COLO668 (cell line): ENCODE measurements at regions not wholly inside any gene's neighbourhood (a gene's known extent, or its start where the extent isn't known, plus 50 kb on each side); places are given as distances from the start of the nearest gene placed in this dataset.
"Not testable (repeated sequence)": the region's sequence is repeated elsewhere in the genome, so short reads cannot be mapped to it uniquely, and the experiment has no call there.

Experiments
- DNase-seq: peaks from one replicate; lab custom pipeline; 2025; ENCODE audit not compliant: unreplicated experiment; lab: John Stamatoyannopoulos, UW

- no peak for DNase-seq
These were observed 415.8 kb downstream of the PREX1 start for GRCh38 chr20:48411919-48412522.

GRCh38 chr20:48411245-48411644 is 416.6 kb downstream of the PREX1 start:
- DNase-seq = no peak

DNA sequence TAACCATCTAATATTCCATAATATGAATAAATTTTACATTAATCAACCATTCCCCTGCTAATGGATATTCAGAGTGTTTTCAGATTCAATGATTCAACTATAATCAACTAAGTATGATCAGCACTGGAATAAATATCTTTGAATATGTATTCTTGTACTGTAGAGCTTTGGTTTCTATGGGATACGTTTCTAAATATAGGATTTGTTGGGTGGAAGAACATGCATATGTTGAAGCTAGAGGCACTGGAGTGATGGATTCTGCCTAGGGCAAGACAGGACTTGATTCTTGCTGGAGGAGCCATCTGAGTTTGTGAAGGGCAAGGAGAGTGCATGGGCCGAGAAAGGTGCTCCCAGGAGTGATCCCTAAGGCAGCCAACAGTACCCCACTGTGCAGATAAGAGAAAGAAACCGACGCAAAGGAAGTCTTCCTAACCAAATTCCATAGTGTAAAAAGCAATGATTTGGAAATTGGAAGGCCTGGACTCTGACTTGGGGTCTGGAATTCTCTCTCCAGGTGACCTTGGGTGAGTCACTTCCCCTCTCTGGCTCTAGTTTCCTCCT is 418.7 kb downstream of the PREX1 start:
- DNase-seq = no peak

- DNase-seq = no peak
These were observed 420.1 kb downstream of the PREX1 start for GRCh38 chr20:48407710-48408109.

DNA sequence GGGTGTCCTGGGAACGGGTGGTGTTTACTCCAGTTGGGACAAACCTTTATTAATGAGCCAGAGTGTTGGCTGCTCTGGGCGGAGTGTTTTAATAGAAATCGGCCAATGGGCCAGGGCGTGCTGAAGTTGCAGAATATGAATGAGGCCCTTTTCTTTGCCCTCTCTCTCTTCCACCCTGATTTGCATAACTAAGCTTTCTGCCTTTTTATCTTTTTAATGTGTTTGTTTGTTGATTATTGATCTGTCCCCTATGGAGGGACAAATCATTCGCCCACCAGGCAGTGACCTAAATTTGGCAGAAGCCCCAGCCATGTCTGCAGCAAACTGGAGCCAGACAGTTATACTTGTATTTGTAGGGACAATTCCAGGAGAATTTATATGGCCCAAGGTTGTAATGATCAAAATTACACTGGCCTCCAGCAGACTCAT is 420.9 kb downstream of the PREX1 start:
- DNase-seq = no peak

GRCh38 chr20:48406498-48406897 is 421.3 kb downstream of the PREX1 start:
- DNase-seq = no peak

GRCh38 chr20:48405909-48406308 is 421.9 kb downstream of the PREX1 start:
- DNase-seq = no peak

- DNase-seq = no peak
These were observed 423.2 kb downstream of the PREX1 start for GRCh38 chr20:48404598-48404997.

GRCh38 chr20:48403167-48403761 is 424.5 kb downstream of the PREX1 start:
- no peak for DNase-seq

DNA sequence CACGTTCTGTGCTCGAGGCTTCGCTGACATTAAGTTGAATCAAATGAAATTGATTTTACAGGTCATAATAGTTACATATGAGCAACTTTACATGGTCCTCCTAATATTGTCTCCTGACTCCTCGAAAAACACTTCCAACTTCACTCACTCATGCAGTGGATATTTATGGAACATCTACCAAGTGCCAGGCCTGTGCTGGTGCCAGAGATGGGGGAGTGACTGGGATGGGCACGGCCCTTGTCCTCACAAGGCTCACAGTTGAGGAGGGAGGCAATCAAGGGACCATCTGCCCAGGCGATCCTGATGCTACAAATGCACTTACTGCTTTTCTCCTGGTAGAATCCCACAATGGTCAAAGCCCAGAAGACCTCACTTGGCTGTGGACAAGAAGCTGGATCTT is 426.4 kb downstream of the PREX1 start:
- no peak for DNase-seq

- no peak for DNase-seq
These were observed 427.8 kb downstream of the PREX1 start for GRCh38 chr20:48400009-48400408.

DNA sequence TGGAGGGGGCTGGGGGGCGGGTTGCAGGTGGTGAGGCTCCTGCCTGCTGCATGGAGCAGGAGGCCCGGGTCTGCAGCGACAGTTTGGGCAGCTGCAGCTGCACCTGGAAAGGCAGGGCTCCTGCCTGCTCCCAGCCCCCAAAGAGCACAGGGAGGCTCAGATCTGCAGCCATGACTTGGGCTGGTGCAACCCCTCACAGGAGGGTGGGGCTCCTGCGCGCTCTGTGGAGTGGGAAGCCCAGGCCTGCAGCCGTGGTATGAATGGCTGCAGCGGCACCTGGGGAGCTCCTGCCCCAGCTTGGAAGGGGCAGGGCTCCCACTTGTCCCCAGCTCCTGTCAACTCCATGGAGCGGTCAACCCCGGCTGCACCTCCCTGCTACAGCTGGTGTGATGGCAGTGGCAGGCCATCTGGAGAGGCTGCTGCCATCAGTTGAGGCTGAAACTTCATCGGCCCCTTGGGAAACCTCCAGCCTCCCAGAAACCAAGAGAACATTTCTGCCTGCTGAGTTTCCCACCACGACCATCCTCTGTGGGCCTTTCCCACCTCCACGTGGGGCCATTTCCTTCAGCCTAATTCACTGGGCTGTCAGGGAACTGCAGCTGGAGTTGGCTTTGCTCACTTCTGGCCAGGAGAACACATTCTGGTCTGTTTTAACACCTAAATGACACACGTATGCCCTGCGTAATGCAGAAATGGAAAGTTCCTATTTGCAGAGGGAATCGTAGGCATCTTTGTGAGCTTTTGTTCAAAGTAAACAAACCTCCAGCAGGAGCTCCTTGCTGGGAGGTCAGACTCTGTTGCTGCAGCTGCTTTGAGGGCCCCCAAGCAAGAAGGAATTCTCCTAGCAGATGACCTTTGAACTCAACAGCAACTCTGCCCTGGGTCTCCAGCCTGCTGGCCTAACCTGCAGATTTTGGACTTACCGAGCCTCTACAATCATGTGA is 429.0 kb downstream of the PREX1 start:
- DNase-seq = no peak

GRCh38 chr20:48396981-48397861 is 430.6 kb downstream of the PREX1 start:
- not testable (repeated sequence) for DNase-seq

DNA sequence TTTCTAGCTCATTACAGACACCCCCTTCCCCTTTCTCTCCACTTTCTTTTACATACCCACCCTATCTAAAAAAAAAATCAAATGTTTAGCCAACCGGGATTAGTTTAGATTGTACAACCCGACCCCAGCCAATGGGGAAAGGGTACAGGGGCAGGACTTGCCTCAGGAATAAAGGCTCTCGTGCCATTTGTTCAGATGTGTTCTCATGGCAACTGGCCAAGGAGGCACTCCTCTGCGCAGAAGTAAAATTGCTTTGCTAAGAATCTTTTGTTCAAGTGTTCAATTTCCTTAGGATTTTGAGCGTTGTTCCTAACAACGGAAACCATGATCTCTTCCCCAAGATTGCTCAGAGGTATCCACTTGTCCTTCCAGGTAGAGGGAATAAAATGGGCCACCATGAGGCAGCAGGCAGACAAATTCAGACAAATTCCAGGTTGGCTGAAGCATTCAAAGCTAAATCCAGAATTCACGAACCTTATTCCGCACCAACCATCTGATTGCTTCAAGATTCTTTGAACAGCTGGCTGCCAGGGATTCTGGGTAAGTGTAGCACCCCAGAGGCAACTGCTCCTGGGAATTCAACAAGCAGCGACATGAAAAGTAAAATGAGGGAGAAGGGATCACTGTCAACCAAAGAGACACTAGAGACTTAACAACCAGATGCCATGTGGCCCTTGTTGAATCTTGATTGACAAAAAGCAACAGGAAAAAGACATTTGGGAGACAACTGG is 431.8 kb downstream of the PREX1 start:
- DNase-seq = no peak

DNA sequence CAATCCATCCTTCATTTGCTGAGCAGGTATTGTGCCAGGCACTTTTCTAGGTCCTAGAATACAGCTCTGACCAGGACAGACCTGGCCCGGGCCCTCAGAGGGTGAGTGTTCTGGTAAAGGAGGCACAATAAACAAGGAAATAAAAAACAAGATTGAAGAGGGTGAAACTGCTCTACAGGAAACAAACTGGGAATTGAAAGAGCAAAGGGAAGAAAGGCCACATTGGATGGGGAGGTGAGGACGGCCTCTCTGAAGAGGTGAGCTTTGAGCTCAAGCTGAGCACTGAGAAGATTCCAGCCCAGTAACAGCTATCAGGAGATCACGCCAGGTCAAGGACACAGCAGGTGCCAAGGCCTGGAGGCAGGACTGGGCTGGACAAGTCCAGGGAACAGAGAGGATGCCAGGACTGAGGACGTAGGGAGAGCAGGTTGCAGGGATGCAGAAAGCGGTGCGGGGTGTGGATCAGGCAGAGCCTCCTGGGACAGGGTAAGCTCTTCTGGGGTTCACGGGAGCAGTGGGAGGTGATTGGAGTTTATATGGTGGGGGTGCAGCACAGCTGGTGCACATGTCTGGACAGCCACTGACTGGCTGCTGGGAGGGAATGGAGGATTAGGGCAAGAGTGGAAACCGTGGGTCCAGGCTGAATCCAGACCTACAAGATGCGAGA is 433.3 kb downstream of the PREX1 start:
- no peak for DNase-seq

DNA sequence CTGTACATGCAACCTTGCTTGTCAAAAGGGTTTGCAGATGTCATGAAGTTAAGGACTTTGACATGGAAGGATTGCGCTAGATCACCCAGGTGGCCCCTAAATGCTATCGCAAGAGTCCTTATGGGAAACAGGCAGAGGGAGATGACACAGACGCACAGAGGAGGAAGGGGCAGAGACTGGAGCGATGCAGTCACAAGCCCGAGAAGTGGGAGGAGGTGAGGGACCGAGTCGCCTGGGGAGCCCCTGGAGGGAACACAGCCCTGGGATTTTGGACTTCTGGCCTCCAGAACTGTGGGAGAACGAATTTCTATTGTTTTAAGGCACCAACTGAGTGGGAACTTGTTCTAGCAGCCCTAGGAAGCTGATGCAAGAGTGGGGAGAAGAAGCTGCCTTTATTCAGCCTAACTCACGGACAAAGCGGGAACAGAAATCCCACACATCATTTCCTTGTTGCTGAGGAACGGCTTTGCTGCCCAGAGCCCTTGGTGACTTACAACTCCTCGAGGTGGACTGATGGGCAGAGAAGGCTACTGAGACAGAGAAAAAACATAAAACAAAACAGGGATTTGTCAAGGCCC is 434.0 kb downstream of the PREX1 start:
- no peak for DNase-seq

- DNase-seq = no peak
These were observed 434.5 kb downstream of the PREX1 start for GRCh38 chr20:48393311-48393685.

DNA sequence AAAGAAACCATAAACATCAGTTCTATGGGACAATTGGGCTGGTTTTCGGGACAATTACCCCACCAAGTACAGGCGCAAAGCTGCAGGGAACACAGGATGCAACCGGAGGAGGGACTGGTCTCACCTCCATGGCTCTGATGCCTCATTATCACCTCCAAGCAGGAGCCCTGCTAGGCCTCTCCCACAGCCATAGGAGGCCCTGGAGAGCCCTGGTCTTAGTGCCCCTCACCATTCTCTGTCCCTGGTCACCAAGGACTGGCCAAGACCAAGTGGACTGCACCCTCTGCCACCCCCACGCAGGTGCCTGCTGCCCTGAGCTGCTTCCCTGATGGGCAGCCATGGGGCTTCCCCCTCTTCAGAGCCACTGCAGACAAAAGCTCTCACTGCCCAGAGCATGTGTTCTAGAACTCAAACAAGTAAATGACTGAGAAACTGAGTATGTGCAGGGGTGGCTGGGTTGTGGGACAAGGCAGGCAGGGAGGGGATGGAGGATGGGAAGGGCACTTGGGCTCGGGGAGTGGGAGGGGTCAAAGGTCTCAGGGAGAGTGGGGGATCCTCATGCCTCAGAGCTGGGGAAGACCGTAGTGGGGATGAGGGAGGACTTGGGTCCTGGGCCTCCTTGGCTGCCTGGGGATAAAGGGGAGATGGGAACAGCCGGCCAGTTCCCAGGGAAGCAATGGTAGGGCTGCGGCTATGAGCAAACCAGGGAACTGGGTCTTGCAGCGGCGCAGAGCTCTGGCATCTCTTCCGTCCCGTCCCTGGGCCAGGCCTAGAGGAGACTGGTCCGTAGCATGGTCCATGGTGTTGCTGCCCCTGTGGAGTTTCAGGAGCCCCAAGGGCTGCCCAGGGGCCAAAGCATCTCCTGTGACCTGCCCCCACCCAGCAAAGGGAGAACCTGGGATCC is 435.1 kb downstream of the PREX1 start:
- DNase-seq = no peak
